HepG2 (cell line): ENCODE measurements at regions not wholly inside any gene's neighbourhood (a gene's known extent, or its start where the extent isn't known, plus 50 kb on each side); places are given as distances from the start of the nearest gene placed in this dataset.

ENCODE experiments used
- ARNTL ChIP-seq: sonication (generic); formaldehyde crosslinking; IDR thresholded peaks from 2 replicates; pipeline ENCODE4 v1.4.0; 2020; ENCODE audit warnings: mild to moderate bottlenecking, missing genetic modification reagents
- ATRX ChIP-seq: sonication (generic); formaldehyde crosslinking; IDR thresholded peaks from 2 replicates; pipeline ENCODE4 v1.4.0; 2020; ENCODE audit warnings: missing genetic modification reagents, borderline replicate concordance
- CEBPG ChIP-seq: IDR thresholded peaks from 2 replicates; pipeline ENCODE4 v1.6.1; 2016
- EP300 ChIP-seq, 3 experiments: sonication (generic) in 1 of 3; formaldehyde crosslinking in 1 of 3; IDR thresholded peaks; 2 replicates each; pipeline versions ENCODE4 v1.5.1 to v1.6.1; 2011 to 2020; ENCODE audit warnings: low read depth in 2 of 3, low read length in 2 of 3, borderline replicate concordance in 1 of 3, improper control_type of control experiment in 1 of 3, mild to moderate bottlenecking in 1 of 3, missing genetic modification reagents in 1 of 3, moderate library complexity in 1 of 3
- IRF2 ChIP-seq: IDR thresholded peaks from 2 replicates; pipeline ENCODE4 v1.6.1; 2018; ENCODE audit warnings: missing genetic modification reagents, missing compliant biosample characterization
- MIXL1 ChIP-seq: IDR thresholded peaks from 2 replicates; pipeline ENCODE4 v1.6.1; 2016
- MXI1 ChIP-seq: IDR thresholded peaks from 3 replicates; pipeline ENCODE4 v1.6.1; 2012; ENCODE audit warnings: low read depth, low read length, inconsistent platforms, borderline replicate concordance
- POLR2A ChIP-seq, 2 experiments: IDR thresholded peaks; 2 replicates each; pipeline ENCODE4 v1.6.1; 2011; ENCODE audit warnings: low read depth in 2 of 2, low read length in 2 of 2, mild to moderate bottlenecking in 1 of 2, moderate library complexity in 1 of 2; ENCODE audit not compliant: insufficient read depth in 1 of 2
- SIX4 ChIP-seq: sonication (generic); formaldehyde crosslinking; IDR thresholded peaks from 2 replicates; pipeline ENCODE4 v1.4.0; 2020; ENCODE audit warnings: missing genetic modification reagents
- ZBTB20 ChIP-seq: sonication (generic); formaldehyde crosslinking; IDR thresholded peaks from 2 replicates; pipeline ENCODE4 v1.8.1; 2023; ENCODE audit warnings: missing genetic modification reagents, low read depth, mild to moderate bottlenecking, borderline replicate concordance
- ZFP82 ChIP-seq: sonication (generic); formaldehyde crosslinking; IDR thresholded peaks from 2 replicates; pipeline ENCODE4 v1.5.1; 2020; ENCODE audit warnings: mild to moderate bottlenecking, missing genetic modification reagents, borderline replicate concordance
- ZNF232 ChIP-seq: sonication (generic); formaldehyde crosslinking; IDR thresholded peaks from 2 replicates; pipeline ENCODE4 v1.4.0; 2020; ENCODE audit warnings: missing genetic modification reagents, borderline replicate concordance
- ZNF546 ChIP-seq: sonication (generic); formaldehyde crosslinking; conservative IDR thresholded peaks from 2 replicates; pipeline ENCODE4 v1.8.1; 2023; ENCODE audit warnings: mild to moderate bottlenecking, missing genetic modification reagents
- ZNF780A ChIP-seq: sonication (generic); formaldehyde crosslinking; IDR thresholded peaks from 2 replicates; pipeline ENCODE4 v1.8.0; 2022; ENCODE audit warnings: mild to moderate bottlenecking, missing genetic modification reagents, moderate library complexity
- ZSCAN9 ChIP-seq: IDR thresholded peaks from 2 replicates; pipeline ENCODE4 v1.6.1; 2016; ENCODE audit warnings: borderline replicate concordance
- TF ChIP-seq, protein P1 (sequence below): sonication (generic); formaldehyde crosslinking; IDR thresholded peaks from 2 replicates; pipeline ENCODE4 v1.9.0; 2021; ENCODE audit warnings: missing genetic modification reagents, borderline replicate concordance
- TF ChIP-seq, protein P2 (sequence below): sonication (generic); formaldehyde crosslinking; IDR thresholded peaks from 2 replicates; pipeline ENCODE4 v1.4.0; 2020; ENCODE audit warnings: missing genetic modification reagents
- TF ChIP-seq, protein P3 (sequence below), 2 experiments: sonication (generic) in 1 of 2; formaldehyde crosslinking in 1 of 2; IDR thresholded peaks; 2 replicates each; pipeline versions ENCODE4 v1.5.1 to v1.6.1; 2011 to 2020; ENCODE audit warnings: borderline replicate concordance in 1 of 2, low read depth in 1 of 2, low read length in 1 of 2, mild to moderate bottlenecking in 1 of 2, missing genetic modification reagents in 1 of 2, moderate library complexity in 1 of 2
- TF ChIP-seq, protein P4 (sequence below): sonication (generic); formaldehyde crosslinking; IDR thresholded peaks from 2 replicates; pipeline ENCODE4 v1.5.0; 2020; ENCODE audit warnings: missing genetic modification reagents
- TF ChIP-seq, protein P5 (sequence below): IDR thresholded peaks from 2 replicates; pipeline ENCODE4 v1.6.1; 2016; ENCODE audit warnings: missing genetic modification reagents, missing compliant biosample characterization

DNA sequence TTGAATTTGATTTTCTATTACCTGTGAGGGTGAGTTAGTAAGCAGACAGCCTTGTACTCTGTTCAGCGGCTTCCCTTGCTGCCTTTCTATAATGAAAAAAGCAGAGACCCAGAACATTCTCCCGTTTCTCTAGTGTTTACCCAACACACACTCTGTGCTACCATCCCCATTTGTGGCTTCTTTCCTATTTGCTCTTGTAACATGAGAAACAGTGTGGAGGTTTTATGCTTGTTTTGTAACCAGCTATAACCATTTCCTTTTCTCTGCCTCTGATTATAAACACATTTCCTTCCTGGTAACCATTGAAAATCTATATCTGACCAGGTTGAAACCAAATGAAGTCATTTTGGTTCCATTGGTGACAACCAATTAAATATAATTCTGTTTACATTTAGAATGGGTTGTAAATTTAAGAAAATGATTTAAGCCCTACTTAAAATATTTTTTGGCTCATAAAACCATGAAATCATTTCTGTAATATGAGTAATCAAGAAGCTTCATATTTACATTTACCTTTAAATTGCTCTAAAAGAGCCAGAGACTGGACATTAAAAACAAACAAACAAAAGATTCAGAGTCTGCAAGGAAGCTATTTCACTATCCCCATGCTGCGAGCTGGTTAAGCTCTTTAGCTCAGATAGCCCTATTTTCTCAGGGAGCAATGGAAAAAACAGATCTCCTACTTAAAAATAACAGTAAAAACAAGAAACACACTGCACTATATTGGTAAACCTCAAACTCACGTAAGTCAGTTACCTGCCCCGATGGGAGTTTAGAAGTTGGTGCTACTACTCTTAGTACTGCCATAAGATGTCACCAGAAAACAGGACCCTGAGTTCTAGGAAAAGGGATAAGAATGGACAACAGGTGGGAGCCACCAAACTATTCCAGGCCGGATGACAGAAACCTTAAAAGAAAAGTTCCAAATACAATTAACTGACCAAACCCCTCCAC is 206.5 kb upstream of the EEA1 start (continued):
- TF ChIP-seq, protein P1, sequence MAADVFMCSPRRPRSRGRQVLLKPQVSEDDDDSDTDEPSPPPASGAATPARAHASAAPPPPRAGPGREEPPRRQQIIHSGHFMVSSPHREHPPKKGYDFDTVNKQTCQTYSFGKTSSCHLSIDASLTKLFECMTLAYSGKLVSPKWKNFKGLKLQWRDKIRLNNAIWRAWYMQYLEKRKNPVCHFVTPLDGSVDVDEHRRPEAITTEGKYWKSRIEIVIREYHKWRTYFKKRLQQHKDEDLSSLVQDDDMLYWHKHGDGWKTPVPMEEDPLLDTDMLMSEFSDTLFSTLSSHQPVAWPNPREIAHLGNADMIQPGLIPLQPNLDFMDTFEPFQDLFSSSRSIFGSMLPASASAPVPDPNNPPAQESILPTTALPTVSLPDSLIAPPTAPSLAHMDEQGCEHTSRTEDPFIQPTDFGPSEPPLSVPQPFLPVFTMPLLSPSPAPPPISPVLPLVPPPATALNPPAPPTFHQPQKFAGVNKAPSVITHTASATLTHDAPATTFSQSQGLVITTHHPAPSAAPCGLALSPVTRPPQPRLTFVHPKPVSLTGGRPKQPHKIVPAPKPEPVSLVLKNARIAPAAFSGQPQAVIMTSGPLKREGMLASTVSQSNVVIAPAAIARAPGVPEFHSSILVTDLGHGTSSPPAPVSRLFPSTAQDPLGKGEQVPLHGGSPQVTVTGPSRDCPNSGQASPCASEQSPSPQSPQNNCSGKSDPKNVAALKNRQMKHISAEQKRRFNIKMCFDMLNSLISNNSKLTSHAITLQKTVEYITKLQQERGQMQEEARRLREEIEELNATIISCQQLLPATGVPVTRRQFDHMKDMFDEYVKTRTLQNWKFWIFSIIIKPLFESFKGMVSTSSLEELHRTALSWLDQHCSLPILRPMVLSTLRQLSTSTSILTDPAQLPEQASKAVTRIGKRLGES (CRISPR knock-in tag): no peak
- TF ChIP-seq CEBPG (CRISPR knock-in tag) (peak; percentile 43), MIXL1 (CRISPR knock-in tag) (peak; percentile 22; the same call in 1 of the 2 replicates), MXI1 (0 out of 3 replicates have a peak, but pooled peaks have one; percentile 12), SIX4 (CRISPR knock-in tag) (peak; percentile 96), ZBTB20 (CRISPR knock-in tag) (no peak), IRF2 (peak; percentile 10; the same call in 1 of the 2 replicates), ZSCAN9 (CRISPR knock-in tag) (peak; percentile 61; the same call in 1 of the 2 replicates), ZNF546 (no peak), ATRX (CRISPR knock-in tag) (no peak), ZNF232 (CRISPR knock-in tag) (no peak), EP300 (IDR thresholded peaks at IDR 0.05; ENCODE audit: low read depth in 2 of 2, low read length in 2 of 2) (peak in 1 of 2 experiments; percentile 74; a peak in 1 of 4 replicates), EP300 (CRISPR knock-in tag; IDR thresholded peaks at IDR 0.05; ENCODE audit: borderline replicate concordance) (no peak), ZNF780A (no peak), ZFP82 (CRISPR knock-in tag) (no peak), ARNTL (CRISPR knock-in tag) (peak; percentile 39; the same call in 1 of the 2 replicates), POLR2A (IDR thresholded peaks at IDR 0.05; ENCODE audit: insufficient read depth in 1 of 2, low read depth in 2 of 2, low read length in 2 of 2) (no peak)
- TF ChIP-seq, protein P2, sequence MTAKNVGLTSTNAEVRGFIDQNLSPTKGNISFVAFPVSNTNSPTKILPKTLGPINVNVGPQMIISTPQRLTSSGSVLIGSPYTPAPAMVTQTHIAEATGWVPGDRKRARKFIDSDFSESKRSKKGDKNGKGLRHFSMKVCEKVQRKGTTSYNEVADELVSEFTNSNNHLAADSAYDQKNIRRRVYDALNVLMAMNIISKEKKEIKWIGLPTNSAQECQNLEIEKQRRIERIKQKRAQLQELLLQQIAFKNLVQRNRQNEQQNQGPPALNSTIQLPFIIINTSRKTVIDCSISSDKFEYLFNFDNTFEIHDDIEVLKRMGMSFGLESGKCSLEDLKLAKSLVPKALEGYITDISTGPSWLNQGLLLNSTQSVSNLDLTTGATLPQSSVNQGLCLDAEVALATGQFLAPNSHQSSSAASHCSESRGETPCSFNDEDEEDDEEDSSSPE (CRISPR knock-in tag): no peak
- TF ChIP-seq, protein P3, sequence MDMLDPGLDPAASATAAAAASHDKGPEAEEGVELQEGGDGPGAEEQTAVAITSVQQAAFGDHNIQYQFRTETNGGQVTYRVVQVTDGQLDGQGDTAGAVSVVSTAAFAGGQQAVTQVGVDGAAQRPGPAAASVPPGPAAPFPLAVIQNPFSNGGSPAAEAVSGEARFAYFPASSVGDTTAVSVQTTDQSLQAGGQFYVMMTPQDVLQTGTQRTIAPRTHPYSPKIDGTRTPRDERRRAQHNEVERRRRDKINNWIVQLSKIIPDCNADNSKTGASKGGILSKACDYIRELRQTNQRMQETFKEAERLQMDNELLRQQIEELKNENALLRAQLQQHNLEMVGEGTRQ (IDR thresholded peaks at IDR 0.05; ENCODE audit: low read depth, low read length): no peak
- TF ChIP-seq, protein P3 (CRISPR knock-in tag; IDR thresholded peaks at IDR 0.05; ENCODE audit: borderline replicate concordance): no peak
- TF ChIP-seq, protein P4, sequence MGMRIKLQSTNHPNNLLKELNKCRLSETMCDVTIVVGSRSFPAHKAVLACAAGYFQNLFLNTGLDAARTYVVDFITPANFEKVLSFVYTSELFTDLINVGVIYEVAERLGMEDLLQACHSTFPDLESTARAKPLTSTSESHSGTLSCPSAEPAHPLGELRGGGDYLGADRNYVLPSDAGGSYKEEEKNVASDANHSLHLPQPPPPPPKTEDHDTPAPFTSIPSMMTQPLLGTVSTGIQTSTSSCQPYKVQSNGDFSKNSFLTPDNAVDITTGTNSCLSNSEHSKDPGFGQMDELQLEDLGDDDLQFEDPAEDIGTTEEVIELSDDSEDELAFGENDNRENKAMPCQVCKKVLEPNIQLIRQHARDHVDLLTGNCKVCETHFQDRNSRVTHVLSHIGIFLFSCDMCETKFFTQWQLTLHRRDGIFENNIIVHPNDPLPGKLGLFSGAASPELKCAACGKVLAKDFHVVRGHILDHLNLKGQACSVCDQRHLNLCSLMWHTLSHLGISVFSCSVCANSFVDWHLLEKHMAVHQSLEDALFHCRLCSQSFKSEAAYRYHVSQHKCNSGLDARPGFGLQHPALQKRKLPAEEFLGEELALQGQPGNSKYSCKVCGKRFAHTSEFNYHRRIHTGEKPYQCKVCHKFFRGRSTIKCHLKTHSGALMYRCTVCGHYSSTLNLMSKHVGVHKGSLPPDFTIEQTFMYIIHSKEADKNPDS (CRISPR knock-in tag): no peak
- TF ChIP-seq, protein P5, sequence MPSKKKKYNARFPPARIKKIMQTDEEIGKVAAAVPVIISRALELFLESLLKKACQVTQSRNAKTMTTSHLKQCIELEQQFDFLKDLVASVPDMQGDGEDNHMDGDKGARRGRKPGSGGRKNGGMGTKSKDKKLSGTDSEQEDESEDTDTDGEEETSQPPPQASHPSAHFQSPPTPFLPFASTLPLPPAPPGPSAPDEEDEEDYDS: no peak
